ENCODE measurements at regions not wholly inside any gene's neighbourhood (a gene's known extent, or its start where the extent isn't known, plus 50 kb on each side); places are given as distances from the start of the nearest gene placed in this dataset.

DNA sequence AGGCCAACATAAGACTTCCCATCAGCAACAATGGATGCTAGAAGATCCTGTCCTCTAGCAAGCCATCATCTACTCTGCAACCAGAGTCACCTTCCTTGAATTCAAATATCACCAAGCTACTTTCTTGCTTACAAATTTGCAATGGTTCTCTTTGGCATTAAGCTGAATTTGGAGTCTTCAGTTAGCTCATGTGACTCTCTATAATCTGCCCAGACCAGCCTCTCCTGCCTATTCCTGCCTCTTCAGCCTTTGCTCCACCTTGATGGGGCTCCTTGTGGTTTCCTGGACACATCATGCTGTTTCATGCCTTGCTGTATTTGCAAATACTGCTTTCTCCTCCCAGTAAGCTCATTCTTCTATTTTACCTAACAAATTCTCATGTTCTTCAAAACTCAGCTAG lies 82.3 kb downstream of the RASSF10 start:
- intact Hi-C loops (cut with DNase I) = no loop called here
- Histone ChIP-seq H3K27ac (no peak overlapping the region), H3K27me3 (no peaks in the 10 kb centered on the region), H3K36me3 (no peaks in the 10 kb centered on the region), H3K4me1 (no peaks in the 10 kb centered on the region), H3K9me3 (no peaks in the 10 kb centered on the region), H3K4me3 (replicated peaks in 1 of 3) (no peak overlapping the region)
- no peak for DNase-seq
- TF ChIP-seq POLR2A (IDR thresholded peaks at IDR 0.05) = no peak
- TF ChIP-seq, protein P1, sequence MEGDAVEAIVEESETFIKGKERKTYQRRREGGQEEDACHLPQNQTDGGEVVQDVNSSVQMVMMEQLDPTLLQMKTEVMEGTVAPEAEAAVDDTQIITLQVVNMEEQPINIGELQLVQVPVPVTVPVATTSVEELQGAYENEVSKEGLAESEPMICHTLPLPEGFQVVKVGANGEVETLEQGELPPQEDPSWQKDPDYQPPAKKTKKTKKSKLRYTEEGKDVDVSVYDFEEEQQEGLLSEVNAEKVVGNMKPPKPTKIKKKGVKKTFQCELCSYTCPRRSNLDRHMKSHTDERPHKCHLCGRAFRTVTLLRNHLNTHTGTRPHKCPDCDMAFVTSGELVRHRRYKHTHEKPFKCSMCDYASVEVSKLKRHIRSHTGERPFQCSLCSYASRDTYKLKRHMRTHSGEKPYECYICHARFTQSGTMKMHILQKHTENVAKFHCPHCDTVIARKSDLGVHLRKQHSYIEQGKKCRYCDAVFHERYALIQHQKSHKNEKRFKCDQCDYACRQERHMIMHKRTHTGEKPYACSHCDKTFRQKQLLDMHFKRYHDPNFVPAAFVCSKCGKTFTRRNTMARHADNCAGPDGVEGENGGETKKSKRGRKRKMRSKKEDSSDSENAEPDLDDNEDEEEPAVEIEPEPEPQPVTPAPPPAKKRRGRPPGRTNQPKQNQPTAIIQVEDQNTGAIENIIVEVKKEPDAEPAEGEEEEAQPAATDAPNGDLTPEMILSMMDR (IDR thresholded peaks at IDR 0.05) = no peak

DNA sequence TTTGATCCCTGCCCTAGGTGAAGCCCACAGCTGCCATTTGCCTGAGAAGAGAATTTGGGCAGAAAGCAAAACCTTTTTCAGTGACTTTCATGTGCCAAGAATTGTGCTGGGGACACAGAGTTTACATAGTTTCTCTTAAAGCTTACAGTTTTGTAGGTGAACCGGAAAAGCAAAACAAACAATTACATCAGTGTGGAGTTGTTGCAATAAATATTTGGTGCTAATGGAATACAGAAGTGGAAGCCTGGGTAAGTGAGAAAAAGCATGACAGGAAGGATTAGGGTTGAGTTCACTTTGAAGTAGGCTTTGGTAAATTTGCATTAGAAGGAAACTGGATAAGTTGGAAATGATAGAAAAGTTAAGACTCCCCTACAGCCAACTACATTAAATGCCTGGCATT lies 82.7 kb downstream of the RASSF10 start:
- 58 to 66% methylated on average over 1 of the region's 1 CpG for WGBS, 2 donors
- Histone ChIP-seq H3K27ac (no peak overlapping the region), H3K4me1 (no peaks in the 10 kb centered on the region), H3K27me3 (no peaks in the 10 kb centered on the region), H3K9me3 (no peaks in the 10 kb centered on the region), H3K36me3 (no peaks in the 10 kb centered on the region), H3K4me3 (replicated peaks in 1 of 3) (no peak overlapping the region)
- no peak for DNase-seq
- no peak for TF ChIP-seq POLR2A (IDR thresholded peaks at IDR 0.05)
- TF ChIP-seq, protein P1 (IDR thresholded peaks at IDR 0.05) = no peak
- intact Hi-C loops (cut with DNase I) = no loop called here

DNA sequence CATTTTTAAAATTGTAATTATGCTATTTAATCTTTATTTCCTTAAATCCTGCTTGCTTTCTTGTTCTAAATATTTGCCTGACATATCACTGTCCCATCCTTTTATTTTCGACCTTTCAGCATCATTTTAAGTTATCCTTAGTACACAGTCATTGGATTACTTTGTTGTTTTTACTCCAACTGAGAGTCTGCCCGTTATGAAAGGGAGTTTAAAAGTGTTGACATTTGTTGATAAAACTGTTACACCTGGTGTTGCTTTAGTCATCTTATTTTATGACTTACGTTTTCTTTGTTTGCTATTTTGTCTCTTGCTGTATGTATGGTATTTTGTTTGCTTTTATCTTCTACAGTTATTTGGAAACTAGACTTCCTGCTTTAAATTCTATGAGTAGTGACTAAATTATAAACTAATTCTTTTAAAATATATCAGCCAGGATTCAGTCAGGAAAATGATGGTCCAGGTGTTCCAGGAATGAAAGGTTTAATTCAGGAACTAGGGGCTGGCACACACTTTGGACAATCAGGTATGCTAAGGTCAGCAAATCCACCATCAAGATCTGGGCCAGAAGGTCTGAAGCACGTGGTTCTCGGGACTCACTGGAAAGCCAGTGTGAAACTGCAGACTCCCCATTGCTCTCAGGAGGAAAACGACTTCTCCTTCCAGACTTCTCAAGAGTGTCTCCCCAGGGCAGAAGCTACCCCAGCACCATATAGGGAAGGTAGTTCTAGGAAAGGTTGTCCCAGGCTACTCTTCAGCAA lies 86.0 kb downstream of the RASSF10 start:
- no peak for DNase-seq
- H3K4me3 ChIP-seq (replicated peaks in 1 of 3) = no peak overlapping the region
- intact Hi-C loops (cut with DNase I) = no loop called here
- no peak overlapping the region for H3K27ac ChIP-seq
- 55 to 62% methylated on average over 6 of the region's 6 CpGs for WGBS, 2 donors
- no peaks in the 10 kb centered on the region for H3K9me3 ChIP-seq
- TF ChIP-seq, protein P1 (IDR thresholded peaks at IDR 0.05) = no peak
- no peak for TF ChIP-seq POLR2A (IDR thresholded peaks at IDR 0.05)
- no peaks in the 10 kb centered on the region for H3K4me1 ChIP-seq
- no peaks in the 10 kb centered on the region for H3K36me3 ChIP-seq
- H3K27me3 ChIP-seq = no peaks in the 10 kb centered on the region

DNA sequence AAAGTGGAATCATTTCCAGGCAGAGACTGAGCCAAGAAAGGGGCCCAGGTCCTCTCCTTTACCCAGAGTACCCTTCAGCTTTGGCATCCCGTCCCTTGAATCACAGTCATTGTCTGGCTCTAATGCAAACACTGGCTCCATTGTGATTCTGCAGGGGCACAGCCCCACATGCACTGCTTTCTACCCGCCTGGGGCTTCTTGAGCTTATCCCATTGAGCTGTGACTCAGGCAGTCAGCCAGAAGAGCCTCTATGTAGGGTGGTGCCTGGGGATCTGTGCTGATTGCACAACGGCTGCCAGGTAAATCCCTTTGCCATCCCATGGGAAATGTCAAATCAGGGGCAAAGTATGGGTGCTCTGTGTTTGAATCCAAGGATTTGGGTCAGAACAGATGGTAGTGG lies 88.9 kb downstream of the RASSF10 start:
- WGBS, 2 donors = 27 to 53% methylated on average over 3 of the region's 3 CpGs
- Histone ChIP-seq H3K9me3 (no peaks in the 10 kb centered on the region), H3K4me3 (replicated peaks in 1 of 3) (no peak overlapping the region), H3K36me3 (no peaks in the 10 kb centered on the region), H3K27ac (no peak overlapping the region), H3K4me1 (no peaks in the 10 kb centered on the region), H3K27me3 (no peaks in the 10 kb centered on the region)
- TF ChIP-seq POLR2A (IDR thresholded peaks at IDR 0.05) = no peak
- TF ChIP-seq, protein P1 (IDR thresholded peaks at IDR 0.05) = no peak
- DNase-seq = peak; percentile 14 to 26
- intact Hi-C loops (cut with DNase I) = no loop called here

DNA sequence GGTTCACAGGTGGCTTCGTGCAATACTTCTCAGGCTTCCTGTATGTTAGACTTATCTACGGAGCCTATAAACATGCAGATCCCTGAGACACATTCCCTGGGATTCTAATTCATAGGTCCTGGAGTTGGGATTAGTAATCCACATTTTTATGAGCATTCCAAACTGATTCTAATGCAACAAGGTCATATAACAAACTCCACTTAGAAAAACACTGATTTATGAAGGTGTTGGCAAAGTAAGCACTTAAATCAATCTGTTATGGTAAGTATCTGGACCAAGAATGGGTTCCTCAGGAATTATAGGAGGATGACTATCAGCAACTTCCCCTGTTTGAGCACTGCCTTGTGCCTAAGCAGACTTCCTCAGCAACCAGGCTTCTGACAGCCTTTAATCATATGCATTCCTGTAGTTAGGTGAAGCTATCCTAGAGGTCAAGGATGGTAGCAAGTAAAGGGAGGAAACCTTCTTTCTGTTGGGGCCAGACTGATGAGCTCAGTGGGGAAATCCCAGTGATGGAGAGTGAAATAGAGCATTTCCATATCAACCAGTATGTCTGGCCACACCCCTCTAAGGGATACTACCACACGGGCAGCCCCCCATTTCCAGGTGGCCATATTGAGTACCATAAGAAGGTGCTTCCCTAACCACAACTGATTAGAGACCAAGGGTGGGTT lies 89.6 kb downstream of the RASSF10 start:
- no peak for DNase-seq
- intact Hi-C loops (cut with DNase I) = no loop called here
- WGBS, 2 donors = 92 to 96% methylated on average over 3 of the region's 3 CpGs
- H3K27ac ChIP-seq = no peak overlapping the region
- H3K4me3 ChIP-seq (replicated peaks in 1 of 3) = no peak overlapping the region
- H3K36me3 ChIP-seq = no peaks in the 10 kb centered on the region
- no peaks in the 10 kb centered on the region for H3K27me3 ChIP-seq
- no peaks in the 10 kb centered on the region for H3K9me3 ChIP-seq
- H3K4me1 ChIP-seq = no peaks in the 10 kb centered on the region
- TF ChIP-seq POLR2A (IDR thresholded peaks at IDR 0.05) = no peak
- TF ChIP-seq, protein P1 (IDR thresholded peaks at IDR 0.05) = no peak

Data from thyroid gland (tissue), 4 donors.